GM19240 (cell line): ENCODE measurements at regions not wholly inside any gene's neighbourhood (a gene's known extent, or its start where the extent isn't known, plus 50 kb on each side); places are given as distances from the start of the nearest gene placed in this dataset.

ENCODE experiments used
- DNase-seq: peaks from one replicate; pipeline ENCODE4 v3.0.0; 2011; ENCODE audit warnings: low spot score; ENCODE audit not compliant: insufficient read length

GRCh38 chr12:88952562-88952942 is 372.3 kb upstream of the KITLG start:
- no peak for DNase-seq

GRCh38 chr12:88951860-88952561 is 371.7 kb upstream of the KITLG start:
- no peak for DNase-seq

DNA sequence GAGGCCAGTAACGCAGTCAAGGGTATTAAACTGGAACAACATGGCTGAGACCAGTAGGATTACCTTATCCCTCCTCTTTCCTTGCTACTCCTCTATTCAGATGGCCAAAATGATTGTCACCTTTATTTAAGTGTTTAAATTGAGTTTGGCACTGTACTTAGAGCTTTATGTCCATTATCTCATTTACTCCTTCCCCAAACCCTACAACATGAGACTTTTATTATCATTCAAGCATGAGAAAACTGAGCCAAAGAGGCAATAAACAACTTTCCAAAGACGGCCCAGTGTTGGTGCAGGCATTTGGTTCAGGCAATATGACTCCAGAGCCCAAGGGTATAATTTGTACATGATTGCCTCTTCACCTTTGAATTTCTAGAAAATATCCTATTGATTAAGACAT is 370.9 kb upstream of the KITLG start:
- DNase-seq: no peak

- DNase-seq: no peak
These were observed 367.3 kb upstream of the KITLG start for GRCh38 chr12:88947486-88948043.

GRCh38 chr12:88946372-88946997 is 366.2 kb upstream of the KITLG start:
- no peak for DNase-seq

DNA sequence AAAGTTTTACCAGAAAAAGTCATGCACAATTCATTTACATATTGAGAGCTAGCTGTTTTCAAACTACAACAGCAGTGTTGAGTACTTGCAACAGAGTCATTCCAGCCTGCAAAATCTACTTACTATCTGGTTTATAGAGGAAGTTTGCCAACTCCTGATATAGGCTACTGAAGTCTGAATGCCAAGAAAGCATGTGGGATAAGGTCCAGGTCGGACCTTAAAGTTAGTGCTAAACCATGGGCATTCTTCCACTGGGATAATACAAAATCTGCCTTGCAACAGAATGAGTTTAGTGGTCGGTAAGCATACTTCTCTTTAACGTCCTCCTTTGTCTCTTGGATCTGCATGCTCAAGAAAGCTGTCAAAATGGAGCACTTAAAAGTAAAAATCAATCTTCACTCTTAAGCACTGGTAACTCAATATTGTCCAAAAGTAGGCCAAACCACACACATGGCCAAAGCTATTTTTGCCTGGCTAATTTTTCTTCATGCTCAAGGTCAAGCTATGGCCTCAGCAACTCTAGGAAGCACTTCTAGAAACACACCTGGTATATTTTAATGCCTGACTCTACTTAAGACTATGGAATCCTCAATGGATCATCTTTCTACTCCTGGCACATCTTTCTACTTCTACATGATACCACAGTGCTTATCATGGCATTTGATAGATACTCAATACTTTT is 364.9 kb upstream of the KITLG start:
- no peak for DNase-seq

DNA sequence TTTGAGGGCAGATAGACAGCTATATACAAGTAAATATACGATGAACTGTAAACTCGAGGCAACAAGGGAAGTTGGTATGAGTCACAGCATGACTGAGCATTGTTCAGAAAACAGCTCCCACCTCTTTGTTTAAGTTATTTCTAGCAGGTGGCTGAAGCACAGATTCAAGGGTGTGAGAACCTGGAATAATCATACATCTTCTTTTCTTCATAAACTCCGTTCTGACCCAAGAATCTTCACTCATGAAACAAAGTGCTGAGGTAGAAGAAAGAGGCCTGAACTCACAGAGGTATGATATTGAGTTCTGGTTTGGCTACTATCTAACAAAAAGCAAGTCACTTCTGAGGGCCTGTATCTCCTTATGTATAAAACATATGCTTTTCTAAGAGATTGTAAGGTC is 364.1 kb upstream of the KITLG start:
- no peak for DNase-seq

DNA sequence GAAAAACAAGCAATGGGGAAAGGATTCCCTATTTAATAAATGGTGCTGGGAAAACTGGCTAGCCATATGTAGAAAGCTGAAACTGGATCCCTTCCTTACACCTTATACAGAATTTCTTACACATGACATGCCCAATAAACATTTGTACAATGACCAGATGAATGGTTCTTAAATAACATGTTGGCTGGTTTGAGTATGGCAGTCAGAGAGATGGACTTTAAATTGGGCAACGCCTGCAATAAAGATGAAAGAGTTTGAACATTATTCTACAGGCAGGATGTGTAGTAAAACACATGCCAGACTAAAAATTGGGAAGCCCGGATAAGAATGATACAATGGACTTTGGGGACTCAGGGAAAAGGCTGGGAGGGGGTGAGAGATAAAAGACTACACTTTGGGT is 360.6 kb upstream of the KITLG start:
- DNase-seq: no peak

GRCh38 chr12:88935856-88936255 is 355.6 kb upstream of the KITLG start:
- no peak for DNase-seq

DNA sequence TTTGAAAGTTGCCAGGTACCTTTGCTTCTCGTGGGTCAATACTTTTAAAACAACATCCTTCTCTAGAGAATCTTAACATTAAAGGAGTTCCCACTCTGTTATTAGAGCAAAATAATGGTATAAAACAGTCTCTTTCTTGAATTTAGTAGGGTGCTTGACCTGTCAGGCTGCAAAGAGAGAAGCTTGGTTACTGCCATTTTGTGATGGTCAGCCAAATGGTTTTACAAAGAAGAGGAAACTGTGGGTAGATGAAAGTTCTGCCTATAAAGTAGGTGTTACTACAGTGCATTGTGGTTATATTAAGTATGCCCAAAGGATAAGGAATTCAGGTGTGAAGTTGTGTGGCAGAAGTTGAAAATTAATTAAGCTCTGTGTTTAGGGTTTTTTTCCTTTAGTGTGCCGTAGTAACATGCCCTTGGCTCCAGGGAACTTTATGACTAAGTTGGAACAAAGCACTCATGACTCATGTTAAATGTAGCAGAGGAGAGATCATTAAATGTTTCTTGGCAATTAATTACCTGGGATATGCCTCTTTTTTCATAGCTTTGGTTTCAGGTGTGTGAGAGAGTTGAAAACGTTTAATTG is 354.0 kb upstream of the KITLG start:
- DNase-seq: no peak

GRCh38 chr12:88932457-88932856 is 352.2 kb upstream of the KITLG start:
- DNase-seq: no peak

GRCh38 chr12:88931598-88931997 is 351.3 kb upstream of the KITLG start:
- DNase-seq: no peak

DNA sequence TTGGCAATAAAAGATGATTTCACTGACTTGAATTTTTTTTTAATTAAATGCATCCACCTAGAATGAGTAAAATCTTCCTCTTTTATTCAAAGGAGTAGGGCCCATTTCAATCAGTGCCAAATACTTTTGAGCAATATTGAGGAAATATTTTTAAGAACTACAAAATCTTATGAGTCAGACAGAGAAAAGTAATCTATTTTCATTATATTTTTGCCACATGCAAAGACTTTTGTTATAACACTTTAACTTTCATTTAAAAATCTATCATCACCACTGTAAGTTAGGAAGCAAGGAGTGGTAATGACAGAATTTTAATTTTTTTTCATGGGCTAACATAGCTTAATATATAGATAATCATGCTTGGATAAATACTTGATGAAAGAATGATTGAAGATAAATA is 345.2 kb upstream of the KITLG start:
- DNase-seq: no peak

- no peak for DNase-seq
These were observed 343.9 kb upstream of the KITLG start for GRCh38 chr12:88924162-88924561.

DNA sequence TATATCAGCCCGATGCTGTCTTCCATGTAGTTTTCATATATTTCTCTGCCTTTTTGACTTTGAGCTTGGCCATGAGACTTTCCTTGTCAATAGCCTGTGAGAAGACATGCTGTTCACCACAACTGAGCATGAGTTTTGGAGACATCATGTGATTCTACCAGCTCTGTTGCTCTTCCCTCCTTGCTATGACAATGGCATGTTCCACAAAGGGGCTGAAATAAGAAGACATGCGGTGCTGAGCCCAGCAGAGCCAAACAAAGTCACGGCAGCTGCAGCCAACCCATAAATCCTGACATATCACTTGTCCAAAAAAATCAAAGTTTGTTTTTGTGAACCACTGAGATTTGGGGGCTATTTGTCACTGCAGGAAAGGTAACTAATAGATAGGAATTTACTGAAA is 343.4 kb upstream of the KITLG start:
- DNase-seq: no peak

DNA sequence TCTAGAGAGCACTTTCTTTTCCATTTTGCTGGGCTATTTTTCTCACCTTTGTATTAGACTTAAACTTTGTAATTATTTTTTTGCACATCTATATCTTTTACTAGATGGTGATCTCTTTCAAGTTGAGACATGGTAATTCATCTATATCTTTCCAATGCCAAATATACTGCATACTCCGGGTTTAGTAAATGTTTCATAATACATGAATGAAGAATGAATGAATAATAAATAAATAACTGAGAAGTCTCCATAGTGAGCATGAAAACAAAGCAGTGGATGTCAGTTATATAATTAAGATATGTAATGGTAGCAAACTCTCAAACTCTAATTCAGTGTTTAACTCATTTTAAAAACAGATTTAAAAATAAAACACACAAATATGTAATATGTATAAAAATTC is 342.5 kb upstream of the KITLG start:
- no peak for DNase-seq

- DNase-seq: no peak
These were observed 341.7 kb upstream of the KITLG start for GRCh38 chr12:88921890-88922532.

DNA sequence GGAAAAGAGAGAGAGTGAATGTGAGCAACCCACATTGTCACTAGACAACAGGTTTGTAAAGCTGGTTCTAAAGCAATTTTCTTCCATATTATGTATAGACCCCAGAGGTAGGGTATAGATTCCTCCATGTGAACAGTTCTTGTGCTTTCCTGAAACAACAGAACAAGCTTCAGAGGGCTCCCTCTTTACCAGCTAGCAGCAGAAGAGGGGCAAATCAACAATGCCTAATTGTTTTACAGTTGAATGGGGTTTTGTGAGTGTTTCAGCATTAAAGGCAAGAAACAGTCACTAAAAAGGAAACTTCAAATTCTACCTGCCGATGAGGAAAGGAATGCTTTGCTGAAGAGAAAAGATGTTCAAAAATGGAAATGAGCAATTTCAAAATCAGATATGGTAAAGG is 341.2 kb upstream of the KITLG start:
- no peak for DNase-seq

- no peak for DNase-seq
These were observed 337.9 kb upstream of the KITLG start for GRCh38 chr12:88918161-88918560.

- DNase-seq: no peak
These were observed 334.7 kb upstream of the KITLG start for GRCh38 chr12:88914967-88915366.

DNA sequence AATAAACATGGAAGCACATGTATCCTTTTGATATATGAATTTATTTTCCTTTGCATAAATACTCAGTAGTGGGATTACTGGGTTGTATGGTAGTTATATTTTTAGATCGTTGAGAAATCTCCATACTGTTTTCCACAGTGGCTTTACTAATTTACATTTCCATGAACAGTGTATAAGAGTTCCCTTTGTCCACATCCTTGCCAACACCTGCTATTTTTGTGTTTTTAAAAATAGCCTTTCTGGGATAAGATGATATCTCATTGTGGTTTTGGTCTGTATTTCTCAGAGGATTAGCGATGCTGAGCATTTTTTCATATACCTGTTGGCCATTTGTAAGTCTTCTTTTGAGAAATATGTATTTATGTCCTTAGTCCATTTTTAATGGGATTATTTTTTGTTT is 329.2 kb upstream of the KITLG start:
- DNase-seq: no peak

- no peak for DNase-seq
These were observed 328.1 kb upstream of the KITLG start for GRCh38 chr12:88908345-88908744.
